IMR-90 (cell line): ENCODE measurements at regions not wholly inside any gene's neighbourhood (a gene's known extent, or its start where the extent isn't known, plus 50 kb on each side); places are given as distances from the start of the nearest gene placed in this dataset.

Source experiments
- ATAC-seq: fragments of 200-7000 bp; cut with Tn5 transposase; 2 replicates; pipeline ENCODE4 v1.9.1; 2020; ENCODE audit warnings: low read depth, mild to moderate bottlenecking, moderate library complexity
- BruUV-seq: library from RNA; stranded (reverse); fragments of 400-500 nt; replicated peaks from 2 replicates; lab custom pipeline; 2021; lab: Mats Ljungman, UMichigan
- CTCF ChIA-PET: fragments of 300-600 bp; formaldehyde crosslinking; extraction: SDS; loops from one replicate; lab custom pipeline; 2021; ENCODE audit warnings: antibody characterized with exemption; lab: Yijun Ruan, JAX
- POLR2A ChIA-PET: fragments of 300-600 bp; sonication (Branson Sonifier 250); formaldehyde crosslinking; loops from one replicate; lab custom pipeline; 2022; ENCODE audit warnings: antibody characterized with exemption; ENCODE audit not compliant: unreplicated experiment; lab: Charles Lee
- DNase-seq: peaks from one replicate; pipeline ENCODE4 v3.0.0; 2013
- H2AFZ ChIP-seq: replicated peaks from 2 replicates; pipeline ENCODE3; 2013; ENCODE audit warnings: low read length, mild to moderate bottlenecking; ENCODE audit not compliant: poor library complexity
- H2AK5ac ChIP-seq: 2 replicates; pipeline ENCODE4 v1.6.1; 2013; ENCODE audit warnings: low read depth, low read length, inconsistent platforms
- H2AK9ac ChIP-seq: replicated peaks from 2 replicates; pipeline ENCODE3; 2013; ENCODE audit warnings: mild to moderate bottlenecking, low read depth, low read length, moderate library complexity; ENCODE audit not compliant: poor library complexity
- H2BK120ac ChIP-seq: 2 replicates; pipeline ENCODE4 v1.6.1; 2013; ENCODE audit warnings: low read depth, low read length, inconsistent platforms
- H2BK15ac ChIP-seq: 3 replicates; pipeline ENCODE4 v1.6.1; 2013; ENCODE audit warnings: low read depth, low read length, inconsistent platforms
- H2BK20ac ChIP-seq: 2 replicates; pipeline ENCODE4 v1.6.1; 2013; ENCODE audit warnings: low read depth, mild to moderate bottlenecking, inconsistent platforms, low read length, moderate library complexity
- H2BK5ac ChIP-seq: 2 replicates; pipeline ENCODE4 v1.6.1; 2013; ENCODE audit warnings: mild to moderate bottlenecking, low read depth, low read length, inconsistent platforms; ENCODE audit not compliant: poor library complexity, severe bottlenecking
- H3K14ac ChIP-seq: replicated peaks from 2 replicates; pipeline ENCODE4 v1.6.1; 2013; ENCODE audit warnings: low read depth, low read length, inconsistent platforms
- H3K18ac ChIP-seq: 2 replicates; pipeline ENCODE4 v1.6.1; 2013; ENCODE audit warnings: low read depth, low read length, control low read depth
- H3K23ac ChIP-seq: 2 replicates; pipeline ENCODE4 v1.6.1; 2013; ENCODE audit warnings: low read depth, low read length, inconsistent platforms
- H3K27ac ChIP-seq: 2 replicates; pipeline ENCODE4 v1.5.1; 2013; ENCODE audit warnings: mild to moderate bottlenecking, control low read depth, low read length; ENCODE audit not compliant: insufficient read depth
- H3K27me3 ChIP-seq: 2 replicates; pipeline ENCODE4 v1.6.1; 2013; ENCODE audit warnings: low read length; ENCODE audit not compliant: control insufficient read depth, insufficient read depth
- H3K36me3 ChIP-seq: 2 replicates; pipeline ENCODE4 v1.6.1; 2013; ENCODE audit warnings: low read length, mixed read lengths; ENCODE audit not compliant: control insufficient read depth, insufficient read depth
- H3K4ac ChIP-seq: 2 replicates; pipeline ENCODE4 v1.6.1; 2013; ENCODE audit warnings: low read depth, low read length, inconsistent platforms
- H3K4me1 ChIP-seq: 2 replicates; pipeline ENCODE4 v1.6.1; 2013; ENCODE audit warnings: low read length, mixed read lengths; ENCODE audit not compliant: control insufficient read depth, insufficient read depth
- H3K4me2 ChIP-seq: 2 replicates; pipeline ENCODE4 v1.6.1; 2013; ENCODE audit warnings: low read depth, mild to moderate bottlenecking, control low read depth, low read length, moderate library complexity
- H3K4me3 ChIP-seq: 2 replicates; pipeline ENCODE4 v1.5.1; 2013; ENCODE audit warnings: low read depth, mild to moderate bottlenecking, control low read depth, low read length, moderate library complexity; ENCODE audit not compliant: insufficient read depth
- H3K56ac ChIP-seq: 2 replicates; pipeline ENCODE4 v1.6.1; 2013; ENCODE audit warnings: low read length, inconsistent platforms; ENCODE audit not compliant: insufficient read depth; ENCODE audit errors: extremely low read depth
- H3K79me1 ChIP-seq, 2 experiments: 2 replicates each; pipeline ENCODE4 v1.6.1; 2013; ENCODE audit warnings: low read length in 2 of 2, inconsistent platforms in 1 of 2, low read depth in 1 of 2
- H3K9ac ChIP-seq: 2 replicates; pipeline ENCODE4 v1.6.1; 2013; ENCODE audit warnings: low read depth, low read length, control low read depth
- H3K9me1 ChIP-seq: 2 replicates; pipeline ENCODE4 v1.6.1; 2013; ENCODE audit warnings: low read length, inconsistent platforms; ENCODE audit not compliant: insufficient read depth
- H3K9me3 ChIP-seq: 2 replicates; pipeline ENCODE4 v1.6.1; 2013; ENCODE audit warnings: low read length; ENCODE audit not compliant: control insufficient read depth, insufficient read depth
- H4K20me1 ChIP-seq: 2 replicates; pipeline ENCODE4 v1.6.1; 2013; ENCODE audit warnings: low read length, inconsistent platforms; ENCODE audit not compliant: insufficient read depth
- H4K5ac ChIP-seq: 2 replicates; pipeline ENCODE4 v1.6.1; 2013; ENCODE audit warnings: mild to moderate bottlenecking, low read depth, low read length, control low read depth
- H4K8ac ChIP-seq, 2 experiments: 2 replicates each; pipeline ENCODE4 v1.6.1; 2013; ENCODE audit warnings: low read depth in 2 of 2, low read length in 2 of 2, control low read depth in 1 of 2, inconsistent platforms in 1 of 2
- H4K91ac ChIP-seq: 2 replicates; pipeline ENCODE4 v1.6.1; 2013; ENCODE audit warnings: low read depth, low read length, inconsistent platforms; ENCODE audit not compliant: insufficient read depth
- MXI1 ChIP-seq: IDR thresholded peaks from 2 replicates; pipeline ENCODE4 v1.6.1; 2012; ENCODE audit warnings: low read depth, mild to moderate bottlenecking, low read length, moderate library complexity, borderline replicate concordance
- RFX5 ChIP-seq: IDR thresholded peaks from 2 replicates; pipeline ENCODE4 v1.8.0; 2012; ENCODE audit warnings: low read depth, mild to moderate bottlenecking, low read length, moderate library complexity
- WGBS, 2 experiments: methylation state at CpG; one replicate each; pipeline versions ENCODE4 v1.1.5 to v1.1.7; 2013; ENCODE audit warnings: missing lambda C conversion rate in 2 of 2; ENCODE audit not compliant: insufficient read length in 1 of 2; ENCODE audit errors: extremely low coverage in 2 of 2; 5-methylcytosine and 5-hydroxymethylcytosine counted together
- dilution Hi-C: fragments of 300-500 bp; cut with HindIII; formaldehyde crosslinking; loops from one replicate; pipeline ENCODE4 v1.14.3; 2018; ENCODE audit warnings: low sequenced_read_pairs; ENCODE audit not compliant: unreplicated experiment
- in situ Hi-C: fragments of 300-500 bp; cut with MboI; formaldehyde crosslinking; loops from 3 replicates; pipeline ENCODE4 v1.14.3; 2019; ENCODE audit warnings: low sequenced_read_pairs, inconsistent platforms, mixed read lengths
- intact Hi-C: fragments of 100-400 bp; cut with micrococcal nuclease; formaldehyde crosslinking; loops from 2 replicates; pipeline ENCODE4 v1.10.0; 2022

GRCh38 chr1:81382561-81382960, 418.2 kb upstream of the ADGRL2 start:
- Histone ChIP-seq H3K79me1 (no peaks in the 10 kb centered on the region), H3K36me3 (no peaks in the 10 kb centered on the region), H4K20me1 (no peaks in the 10 kb centered on the region), H3K9me3 (no peaks in the 10 kb centered on the region), H4K5ac (no peak overlapping the region), H3K56ac (no peak overlapping the region), H3K4me1 (no peaks in the 10 kb centered on the region), H2AK9ac (no peak overlapping the region), H2BK5ac (no peak overlapping the region), H2BK20ac (no peak overlapping the region), H3K23ac (no peak overlapping the region), H2BK15ac (no peak overlapping the region), H2BK120ac (no peak overlapping the region), H3K4ac (no peak overlapping the region), H4K91ac (no peak overlapping the region), H3K4me2 (no peak overlapping the region), H3K27ac (no peak overlapping the region), H3K14ac (no peak overlapping the region), H3K27me3 (no peaks in the 10 kb centered on the region), H2AFZ (no peak overlapping the region), H3K18ac (no peak overlapping the region), H3K4me3 (no peak overlapping the region), H3K9me1 (no peaks in the 10 kb centered on the region), H3K9ac (no peak overlapping the region), H4K8ac (no peak overlapping the region), H2AK5ac (no peak overlapping the region)
- BruUV-seq = no TSS peak
- TF ChIP-seq MXI1 = no peak
- no peak for TF ChIP-seq RFX5
- in situ Hi-C loops = no loop called here
- POLR2A ChIA-PET = no interaction called here
- DNase-seq (no peak), ATAC-seq (no peak)
- dilution Hi-C loops = no loop called here
- WGBS, 2 experiments = no CpG with 5 or more reads among the region's 3 CpGs
- intact Hi-C loops = no loop called here
- CTCF ChIA-PET = no interaction called here
